GM18873 (cell line): ENCODE measurements at regions not wholly inside any gene's neighbourhood (a gene's known extent, or its start where the extent isn't known, plus 50 kb on each side); places are given as distances from the start of the nearest gene placed in this dataset.
"Not testable (repeated sequence)": the region's sequence is repeated elsewhere in the genome, so short reads cannot be mapped to it uniquely, and the experiment has no call there.

ENCODE experiments used
- ATAC-seq: cut with Tn5 transposase; IDR thresholded peaks from one replicate; pipeline ENCODE4 v1.9.1; 2021; ENCODE audit warnings: mild to moderate bottlenecking, moderate library complexity, moderate number of reproducible peaks; ENCODE audit not compliant: unreplicated experiment, low FRiP score

DNA sequence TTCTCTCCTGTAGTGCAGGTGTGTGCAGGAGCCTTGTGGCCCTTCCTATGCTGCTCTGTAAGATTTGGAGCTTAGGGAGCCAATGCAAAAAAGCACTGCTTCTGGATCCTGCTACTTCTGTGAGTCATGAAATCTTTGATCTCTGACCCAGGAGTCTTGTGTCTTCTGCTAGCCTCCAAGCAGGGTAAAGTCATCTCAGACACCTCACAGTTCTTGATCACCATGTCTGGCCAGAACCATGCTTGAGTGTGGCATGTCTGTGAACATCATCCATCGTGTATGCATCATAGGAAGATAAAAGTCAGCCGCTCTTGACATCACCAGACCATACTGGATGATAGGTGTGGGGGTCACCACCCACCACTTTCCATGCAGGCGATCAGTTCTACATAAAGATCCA, 247.8 kb downstream of the RPLP1 start:
- ATAC-seq: no peak

DNA sequence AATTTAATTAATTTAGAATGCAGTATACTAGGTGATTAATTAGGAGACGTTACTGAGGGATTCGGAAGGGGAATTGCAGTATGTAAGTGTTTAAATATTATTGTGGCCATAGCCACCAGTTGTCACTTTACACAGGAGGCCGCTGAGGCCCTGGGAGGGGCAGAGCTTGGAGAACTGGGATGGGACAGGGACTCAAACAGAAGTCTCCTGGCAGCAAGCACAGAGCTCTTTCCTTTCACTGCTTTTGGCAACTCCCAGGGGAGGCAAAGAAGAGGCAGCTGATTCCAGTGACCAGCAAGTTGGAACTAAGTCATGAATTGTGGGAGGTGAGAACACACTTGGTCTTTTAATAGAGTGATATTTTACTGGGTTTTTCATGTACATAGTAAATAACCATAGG, 248.6 kb downstream of the RPLP1 start:
- no peak for ATAC-seq

DNA sequence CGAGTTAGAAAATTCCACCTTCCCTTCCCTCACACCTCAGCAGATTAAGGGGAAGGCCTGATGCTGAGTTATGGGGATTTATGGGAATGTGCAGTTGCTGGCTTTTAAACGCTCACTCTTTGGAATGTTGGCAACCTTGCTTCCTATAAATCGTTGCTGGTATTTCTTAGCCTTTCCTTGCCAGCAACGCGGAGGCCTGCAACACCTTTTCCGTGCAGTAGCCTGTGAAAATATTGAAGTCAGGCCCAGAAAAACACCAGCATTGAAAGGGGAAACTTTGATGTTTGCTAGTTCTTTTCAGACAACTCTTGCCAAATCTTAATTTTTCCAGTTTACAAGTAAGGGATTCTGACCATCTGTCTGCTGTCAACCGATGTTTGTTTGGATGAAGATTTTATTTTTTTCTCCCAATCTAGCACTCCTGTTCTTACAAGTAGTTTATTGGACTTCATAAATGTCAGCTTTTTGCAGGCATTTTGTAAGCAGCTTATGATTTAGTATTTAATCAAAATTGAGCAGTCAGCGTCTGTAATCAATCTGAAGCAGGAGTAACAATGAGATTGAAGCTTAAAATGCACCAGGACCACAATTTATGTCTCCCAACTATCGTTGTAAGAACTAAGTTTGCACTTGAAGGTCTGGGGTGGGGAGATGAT, 251.0 kb downstream of the RPLP1 start:
- ATAC-seq: no peak

- no peak for ATAC-seq
Observed at GRCh38 chr15:69704229-69704628, 251.6 kb downstream of the RPLP1 start.

GRCh38 chr15:69704700-69705099, 252.1 kb downstream of the RPLP1 start:
- ATAC-seq: no peak

DNA sequence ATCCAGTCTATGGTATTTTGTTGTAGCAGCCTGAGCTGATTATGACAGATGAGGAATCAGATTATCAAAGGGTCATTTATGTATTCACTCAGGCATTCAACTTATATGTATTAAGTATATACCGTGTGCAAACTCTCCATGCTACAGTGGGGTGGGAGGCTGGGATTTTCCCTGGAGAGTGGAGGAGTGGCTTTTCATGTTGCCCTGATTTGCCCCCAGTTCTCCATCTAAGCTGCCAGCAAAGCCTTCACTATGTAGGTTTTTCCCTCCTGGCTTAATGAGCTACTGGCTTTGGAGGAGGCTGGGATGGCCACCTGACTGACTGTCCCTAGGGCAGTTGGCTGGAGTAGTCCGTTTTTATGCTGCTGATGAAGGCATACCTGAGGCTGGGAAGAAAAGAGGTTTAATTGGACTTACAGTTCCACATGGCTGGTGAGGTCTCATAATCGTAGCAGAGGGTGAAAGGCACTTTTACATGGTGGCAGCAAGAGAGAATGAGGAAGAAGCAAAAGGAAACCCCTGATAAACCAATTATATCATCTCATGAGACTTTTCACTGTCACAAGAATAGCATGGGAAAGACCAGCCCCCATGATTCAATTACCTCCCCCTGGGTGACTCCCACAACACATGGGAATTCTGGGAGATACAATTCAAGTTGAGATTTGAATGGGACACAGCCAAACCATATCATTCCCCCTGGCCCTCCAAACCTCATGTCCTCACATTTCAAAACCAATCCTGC, 253.9 kb downstream of the RPLP1 start:
- no peak for ATAC-seq

DNA sequence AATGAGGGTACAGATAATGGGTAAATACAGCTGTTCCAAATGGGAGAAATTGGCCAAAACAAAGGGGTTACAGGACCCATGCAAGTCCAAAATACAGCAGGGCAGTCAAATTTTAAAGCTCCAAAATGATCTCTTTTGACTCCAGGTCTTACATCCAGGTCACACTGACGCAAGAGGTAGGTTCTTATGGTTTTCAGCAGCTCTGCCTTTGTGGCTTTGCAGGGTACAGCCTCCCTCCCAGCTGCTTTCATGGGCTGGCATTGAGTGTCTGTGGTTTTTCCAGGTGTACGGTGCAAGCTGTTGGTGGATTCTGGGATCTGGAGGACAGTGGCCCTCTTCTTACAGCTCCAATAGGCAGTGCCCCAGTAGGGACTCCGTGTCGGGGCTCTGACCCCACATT, 254.6 kb downstream of the RPLP1 start:
- ATAC-seq: not testable (repeated sequence)

- ATAC-seq: not testable (repeated sequence)
Observed at GRCh38 chr15:69708436-69709122, 256.0 kb downstream of the RPLP1 start.

GRCh38 chr15:69712991-69713390, 260.4 kb downstream of the RPLP1 start:
- ATAC-seq: no peak

- ATAC-seq: peak; percentile 79
Observed at GRCh38 chr15:69713726-69714559, 261.3 kb downstream of the RPLP1 start.

- no peak for ATAC-seq
Observed at GRCh38 chr15:69715210-69715609, 262.6 kb downstream of the RPLP1 start.

DNA sequence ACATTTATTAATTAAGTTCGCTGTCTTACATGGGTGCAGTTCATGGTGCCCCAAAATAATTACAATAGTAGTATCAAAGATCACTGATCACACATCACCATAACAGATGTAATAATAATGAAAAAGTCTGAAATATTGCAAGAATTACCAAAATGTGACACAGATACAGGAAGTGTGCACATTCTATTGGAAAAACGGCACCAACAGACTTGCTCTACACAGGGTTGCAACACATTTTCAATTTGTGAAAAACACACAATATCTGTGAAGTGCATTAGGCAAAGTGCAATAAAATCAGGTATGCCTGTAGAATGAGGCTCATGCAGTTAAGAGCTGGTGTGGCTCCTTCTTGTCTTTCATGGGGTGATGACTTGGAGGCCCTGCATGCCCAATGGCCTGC, 265.8 kb downstream of the RPLP1 start:
- ATAC-seq: no peak

DNA sequence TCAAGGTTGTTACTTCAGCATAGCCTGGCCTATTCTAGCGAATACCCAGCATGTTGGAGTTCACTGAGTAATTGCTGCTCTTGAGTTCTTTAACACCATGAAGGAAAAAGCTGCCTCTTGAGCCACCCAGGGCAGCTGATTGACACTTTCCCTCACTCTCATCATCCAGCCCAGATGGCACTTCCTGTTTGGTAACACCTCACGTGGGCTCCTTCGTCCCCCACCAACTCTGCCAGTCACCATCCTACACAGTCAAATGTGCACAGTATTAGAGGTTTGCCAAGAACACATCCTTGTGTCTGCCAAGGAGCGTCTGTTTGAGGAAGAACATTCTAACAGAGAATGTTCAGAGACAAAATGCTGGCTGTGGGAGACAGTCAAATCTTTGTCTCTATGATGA, 266.3 kb downstream of the RPLP1 start:
- ATAC-seq: no peak

DNA sequence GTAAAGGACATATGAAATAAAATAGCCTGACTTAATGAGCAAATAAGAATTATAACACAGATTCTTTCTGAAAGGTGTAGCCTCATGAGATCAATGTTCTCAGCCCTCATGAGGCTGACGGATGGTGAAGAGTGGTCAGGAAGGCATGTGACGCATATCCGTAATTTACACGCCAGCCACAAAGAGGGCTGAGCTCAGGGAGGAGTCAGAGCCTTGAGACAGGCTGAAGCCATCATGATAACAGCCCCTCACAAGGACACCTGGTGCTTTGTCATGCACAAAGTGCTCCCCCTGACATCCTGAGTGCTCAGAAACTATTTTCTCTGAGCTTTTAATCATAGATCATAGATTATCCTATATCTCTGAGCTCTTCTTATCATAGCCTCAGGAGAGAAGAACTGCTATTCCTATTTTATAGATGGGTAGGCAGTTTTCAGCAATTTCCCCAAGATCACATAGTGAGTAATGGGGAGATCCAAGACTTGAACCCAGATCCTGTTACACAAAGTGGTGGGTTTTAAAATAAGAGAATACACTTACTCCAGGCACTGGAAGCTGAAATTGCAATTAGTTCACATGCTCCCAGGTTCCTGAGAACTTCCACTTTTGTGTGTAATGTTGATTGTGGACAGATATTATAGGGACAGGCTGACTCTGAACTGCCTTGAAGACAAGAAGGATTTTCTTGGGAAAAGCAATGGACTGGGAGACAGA, 267.1 kb downstream of the RPLP1 start:
- ATAC-seq: no peak

- no peak for ATAC-seq
Observed at GRCh38 chr15:69720536-69720935, 267.9 kb downstream of the RPLP1 start.

GRCh38 chr15:69722924-69723323, 270.3 kb downstream of the RPLP1 start:
- ATAC-seq: no peak

- no peak for ATAC-seq
Observed at GRCh38 chr15:69723404-69724096, 270.9 kb downstream of the RPLP1 start.

GRCh38 chr15:69724333-69724732, 271.7 kb downstream of the RPLP1 start:
- ATAC-seq: no peak

DNA sequence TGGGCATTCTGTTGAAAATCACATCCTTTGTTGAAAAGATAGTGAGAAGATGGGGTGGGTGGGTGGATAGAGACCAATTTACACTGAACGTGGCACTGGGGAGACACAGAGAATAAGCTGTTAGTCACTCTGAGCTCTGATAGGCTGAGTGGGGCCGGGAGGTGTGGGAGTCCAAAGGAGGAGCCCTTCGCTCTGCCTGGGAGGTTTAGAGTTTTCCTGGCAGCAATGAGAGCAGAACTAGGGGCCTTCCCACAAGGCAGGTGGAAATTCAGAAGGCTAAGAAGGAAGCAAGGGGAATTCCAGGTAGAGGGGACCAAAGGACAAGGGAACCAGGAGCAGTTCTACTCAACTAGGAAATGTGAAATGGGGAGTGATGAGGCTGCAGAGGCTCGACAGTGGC, 272.7 kb downstream of the RPLP1 start:
- ATAC-seq: no peak

DNA sequence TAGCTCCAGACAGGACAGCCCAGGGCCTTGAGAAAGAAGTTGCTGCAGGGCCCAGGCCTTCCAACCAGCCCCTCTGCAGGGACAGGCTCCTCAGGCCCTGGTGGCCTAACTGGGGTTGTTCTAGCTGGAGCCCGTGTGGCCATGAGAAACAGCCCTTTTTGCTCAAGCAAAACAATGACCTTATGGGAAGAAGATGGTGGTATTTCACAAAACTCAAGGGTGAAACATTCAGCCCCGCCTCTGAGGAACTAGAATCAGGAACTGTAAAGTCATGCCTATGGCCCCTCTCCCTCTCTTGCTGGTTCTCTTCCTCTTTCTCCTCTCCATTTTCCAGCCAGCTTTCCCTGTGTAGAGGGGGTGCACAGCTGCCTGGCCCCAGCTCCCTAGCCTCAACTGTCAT, 273.3 kb downstream of the RPLP1 start:
- no peak for ATAC-seq
